ENCODE measurements at regions not wholly inside any gene's neighbourhood (a gene's known extent, or its start where the extent isn't known, plus 50 kb on each side); places are given as distances from the start of the nearest gene placed in this dataset.

DNA sequence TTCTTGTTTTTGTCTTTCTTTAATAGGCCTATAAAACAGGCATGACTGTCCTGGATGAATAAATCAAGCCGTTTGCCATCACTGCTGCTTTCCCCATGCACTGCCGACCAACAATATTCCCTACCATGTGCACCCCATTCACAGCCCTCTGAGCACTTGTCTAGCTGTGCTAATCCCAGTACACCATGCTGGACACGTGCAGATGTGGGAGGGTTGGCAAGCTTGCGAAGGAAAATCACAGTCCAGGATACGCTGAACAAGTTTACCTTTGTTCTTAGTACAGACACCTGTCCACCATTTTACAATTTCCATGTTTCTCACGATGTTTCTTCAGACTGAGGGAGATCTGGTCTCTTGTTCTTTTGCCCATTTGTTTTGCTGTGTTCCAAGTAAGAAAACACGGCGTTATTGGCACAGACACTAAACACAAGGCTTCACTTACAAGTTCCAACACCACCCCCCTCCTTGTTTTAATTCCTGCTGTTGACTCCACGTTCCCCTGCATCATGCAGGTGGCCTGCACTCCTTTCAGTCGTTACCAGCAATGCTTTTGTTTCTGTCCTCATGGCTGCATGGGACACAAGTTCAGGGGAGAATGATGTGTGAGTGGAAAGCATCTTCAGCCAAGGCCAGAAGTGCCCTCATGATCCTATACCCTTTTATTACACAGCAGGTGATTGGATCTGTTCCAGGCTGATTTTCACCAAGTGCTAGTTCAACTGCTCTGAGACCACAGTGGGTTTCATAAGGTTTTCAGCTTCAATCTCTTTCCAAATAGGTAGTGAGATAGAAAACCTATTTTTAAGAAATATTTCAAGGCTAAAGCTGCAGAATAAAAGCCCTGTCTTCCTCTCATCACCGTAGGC is 608.9 kb downstream of the IRX1 start:
- no peak for DNase-seq

DNA sequence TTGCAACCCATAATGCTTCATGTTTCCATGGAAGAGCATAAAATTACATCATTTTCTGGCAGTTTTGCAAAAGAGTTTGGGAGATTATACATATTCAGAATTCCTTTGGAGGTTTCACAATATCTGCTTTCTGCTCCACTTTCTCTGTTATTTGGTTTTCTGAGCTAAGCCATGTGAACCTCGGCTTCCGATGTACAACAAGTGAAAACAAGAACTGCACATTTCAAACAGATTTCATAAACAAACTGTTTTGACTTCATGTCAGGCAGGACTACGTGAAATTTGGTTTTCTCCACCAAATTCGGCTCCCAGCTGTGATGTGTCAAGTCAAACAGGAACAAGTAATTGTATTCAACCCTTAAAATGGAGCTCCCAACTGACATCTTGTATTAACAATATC is 609.8 kb downstream of the IRX1 start:
- DNase-seq: no peak

DNA sequence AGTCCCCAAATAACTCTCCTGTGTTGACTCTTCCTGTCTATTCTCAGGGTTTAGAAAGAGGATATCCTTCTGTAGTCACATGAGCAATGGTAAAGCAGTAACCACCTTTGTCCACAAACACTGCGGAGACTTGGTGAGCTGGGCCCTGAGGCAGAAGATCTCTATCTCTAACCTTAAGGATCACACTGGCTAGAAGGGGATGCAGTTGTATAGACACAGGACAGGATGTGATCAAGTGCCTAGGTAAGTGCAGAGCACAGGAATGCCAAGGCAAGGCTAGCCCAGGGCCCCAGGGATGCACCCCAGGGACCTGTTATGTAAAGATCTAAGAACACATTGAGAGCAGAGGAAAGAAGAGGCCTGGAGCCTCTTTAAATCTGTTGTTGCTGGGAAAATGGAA is 610.5 kb downstream of the IRX1 start:
- DNase-seq: no peak

DNA sequence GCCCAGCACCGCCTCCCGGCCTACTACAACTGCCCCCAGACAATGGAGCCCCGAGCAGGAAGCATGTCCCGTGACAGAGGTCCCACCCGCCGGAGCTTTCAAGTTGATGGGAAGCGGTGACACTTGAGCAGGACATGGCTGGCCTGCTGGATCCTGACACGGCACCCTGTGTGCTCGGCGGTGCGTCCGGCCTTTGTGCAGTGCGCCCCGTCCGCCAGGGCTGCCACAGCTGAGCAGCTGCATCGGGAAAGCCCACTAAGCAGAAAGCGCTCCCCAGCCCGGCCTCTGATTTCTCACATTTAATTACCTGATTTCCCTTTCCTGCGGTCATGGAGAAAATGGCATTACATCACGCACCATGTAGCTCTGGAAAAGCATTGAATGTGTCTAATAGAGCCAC is 611.9 kb downstream of the IRX1 start:
- no peak for DNase-seq

DNA sequence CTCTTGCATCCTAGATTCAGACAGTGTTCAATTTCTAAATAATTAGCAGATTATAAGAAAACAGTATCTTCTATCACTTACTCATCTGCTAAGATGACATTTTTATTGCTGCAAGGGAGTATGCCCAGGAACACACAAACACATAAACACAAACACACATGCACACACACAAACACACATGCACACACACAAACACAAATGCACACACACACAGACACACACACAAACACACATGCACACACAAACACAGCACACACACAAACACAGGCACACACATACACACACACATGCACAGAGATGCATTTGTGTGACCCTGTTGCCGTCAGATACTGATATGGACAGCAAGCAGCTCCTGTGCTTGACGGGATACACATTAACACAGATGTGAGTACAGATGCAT is 612.9 kb downstream of the IRX1 start:
- no peak for DNase-seq

DNA sequence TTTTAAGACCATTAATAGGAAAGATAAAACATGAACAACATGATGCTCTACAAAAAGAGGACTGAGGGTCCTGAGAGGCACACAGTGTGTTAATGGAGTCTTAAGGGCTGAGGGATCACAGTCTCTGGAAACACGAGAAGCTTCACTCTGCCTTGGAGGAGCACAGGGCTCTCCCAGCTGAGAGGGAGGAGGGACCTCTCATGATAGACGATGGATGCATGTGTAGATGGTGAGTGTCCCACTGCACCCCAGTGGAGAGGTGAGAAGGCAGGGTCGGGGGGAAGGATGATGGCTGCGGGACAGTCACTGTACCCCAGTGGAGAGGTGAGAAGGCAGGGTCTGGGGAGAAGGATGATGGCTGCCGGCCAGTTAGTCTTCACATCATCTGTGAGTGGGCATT is 613.4 kb downstream of the IRX1 start:
- no peak for DNase-seq

DNA sequence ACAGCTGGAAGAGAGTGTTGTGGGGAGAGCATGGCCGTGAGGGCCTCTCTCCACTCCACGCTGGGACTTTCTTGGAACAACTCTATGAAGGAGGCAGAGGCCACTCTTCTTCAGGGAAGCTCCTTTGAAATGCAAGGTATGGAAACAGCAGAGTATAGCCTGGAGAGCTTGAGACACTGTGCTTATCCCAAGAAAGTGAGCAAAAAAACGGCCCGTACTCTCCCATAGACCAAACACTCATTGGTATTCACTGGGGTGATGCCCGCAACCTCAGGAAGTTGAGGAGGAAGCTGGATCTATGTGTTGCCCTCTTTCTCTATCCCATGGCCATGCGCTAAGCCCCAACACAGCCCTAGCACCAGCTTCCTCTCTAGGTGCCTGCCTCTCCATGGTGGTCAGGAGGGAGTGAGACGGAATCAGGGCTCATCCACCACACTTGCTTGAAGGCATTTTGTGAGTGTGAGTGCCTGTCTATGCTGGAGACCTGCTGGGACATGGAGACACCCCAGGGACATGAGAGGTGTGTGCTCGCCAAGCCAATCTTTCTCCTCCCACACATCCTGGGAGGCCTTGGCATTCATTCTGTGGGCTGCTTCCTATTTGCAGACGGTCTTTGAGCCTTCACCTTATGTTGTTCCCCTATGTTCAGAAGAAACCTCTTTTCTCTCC is 616.6 kb downstream of the IRX1 start:
- DNase-seq: no peak

DNA sequence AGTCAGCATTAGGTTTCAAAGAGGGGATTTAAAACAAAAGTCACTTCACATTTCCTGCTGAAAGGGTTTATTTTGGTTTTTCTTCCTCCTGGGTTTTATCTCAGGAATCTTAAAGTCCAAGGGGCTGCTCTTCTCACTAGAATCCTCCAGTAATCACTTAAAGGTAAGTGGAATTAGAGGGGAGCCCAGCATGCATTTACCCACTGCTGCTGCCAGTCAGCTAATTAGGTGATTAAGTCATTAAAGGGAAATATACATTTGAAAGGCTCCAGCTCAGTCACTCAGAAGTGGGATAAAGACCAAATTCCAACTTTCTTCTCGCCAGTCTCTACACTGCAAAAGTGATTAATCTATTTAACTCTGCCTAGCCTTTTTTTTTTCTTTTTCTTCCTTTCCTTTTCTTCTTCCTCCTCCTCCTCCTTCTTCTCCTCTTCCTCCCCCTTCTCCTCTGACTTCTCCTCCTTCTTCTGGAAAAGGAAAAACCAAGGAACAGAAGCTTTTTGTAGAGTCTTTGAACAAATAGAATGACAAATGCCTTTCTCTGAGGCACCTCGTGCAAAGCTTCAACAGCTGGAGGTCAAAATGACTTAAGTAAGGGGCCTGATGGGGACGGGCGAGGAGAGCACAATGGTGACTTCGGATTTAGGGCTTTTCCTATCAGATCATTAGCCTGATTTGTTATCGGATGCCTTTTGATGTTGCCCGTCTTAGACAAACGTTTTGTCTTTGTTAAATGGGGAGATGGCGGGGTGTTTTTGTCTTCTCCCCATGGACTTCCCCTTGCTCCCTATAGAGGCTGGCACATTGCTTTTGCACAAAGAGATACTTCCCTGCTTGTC is 617.6 kb downstream of the IRX1 start:
- no peak for DNase-seq

DNA sequence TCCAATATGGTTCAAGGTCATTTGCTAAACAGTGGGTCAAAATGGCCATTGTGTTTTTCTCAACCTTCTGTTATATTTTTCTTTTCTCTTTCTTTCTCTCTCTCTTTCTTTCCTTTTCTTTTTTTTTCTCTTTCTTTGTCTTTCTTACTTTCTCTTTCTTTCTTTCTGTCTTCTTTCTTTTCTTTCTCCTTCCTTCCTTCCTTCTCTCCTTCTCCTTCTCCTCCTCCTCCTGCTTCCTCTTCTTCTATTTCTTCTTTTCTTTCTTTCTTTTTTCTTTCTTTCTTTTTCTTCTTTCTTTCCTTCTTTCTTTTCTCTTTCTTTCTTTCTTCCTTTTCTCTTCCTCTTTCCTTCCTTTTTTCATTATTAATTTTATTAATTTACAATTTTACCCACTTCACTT is 619.5 kb downstream of the IRX1 start:
- DNase-seq: no peak

DNA sequence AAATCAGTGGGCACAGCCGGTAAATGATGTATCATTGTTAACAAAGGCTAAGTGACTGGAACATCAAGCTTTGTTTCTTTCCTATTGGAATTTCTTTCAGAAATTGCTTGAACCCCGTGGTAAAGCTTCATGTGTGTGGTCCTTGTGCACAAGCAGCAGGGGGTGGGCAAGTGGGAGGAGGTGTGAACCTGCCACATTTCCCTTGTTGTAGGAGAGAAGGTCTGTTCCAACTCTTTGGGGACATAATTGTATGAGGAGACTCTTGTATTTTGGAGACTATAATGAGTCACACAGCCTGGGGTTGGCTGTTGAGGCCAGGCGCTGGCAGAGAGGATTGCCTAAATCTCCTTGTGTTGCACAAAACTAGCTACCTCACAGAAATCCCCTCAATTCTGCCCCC is 620.5 kb downstream of the IRX1 start:
- no peak for DNase-seq

DNA sequence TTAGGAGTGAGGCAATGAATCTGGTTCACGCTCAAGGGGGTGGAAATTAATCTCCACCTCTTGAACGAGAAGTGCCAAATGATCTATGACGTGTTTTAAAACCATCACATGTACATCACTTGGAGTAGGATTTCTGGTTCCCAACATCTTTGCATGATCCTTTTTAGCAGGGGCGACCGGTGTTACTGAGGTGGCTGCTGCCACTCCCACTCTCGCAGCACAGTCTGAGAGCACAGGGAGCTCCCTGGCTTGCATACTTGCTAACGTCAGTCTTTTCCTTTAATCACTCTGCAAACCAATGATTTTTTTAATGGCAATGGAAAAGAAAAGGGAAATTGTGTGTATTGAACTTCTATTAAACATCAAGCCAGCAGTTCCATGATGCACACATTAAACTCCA is 624.4 kb downstream of the IRX1 start:
- no peak for DNase-seq

DNA sequence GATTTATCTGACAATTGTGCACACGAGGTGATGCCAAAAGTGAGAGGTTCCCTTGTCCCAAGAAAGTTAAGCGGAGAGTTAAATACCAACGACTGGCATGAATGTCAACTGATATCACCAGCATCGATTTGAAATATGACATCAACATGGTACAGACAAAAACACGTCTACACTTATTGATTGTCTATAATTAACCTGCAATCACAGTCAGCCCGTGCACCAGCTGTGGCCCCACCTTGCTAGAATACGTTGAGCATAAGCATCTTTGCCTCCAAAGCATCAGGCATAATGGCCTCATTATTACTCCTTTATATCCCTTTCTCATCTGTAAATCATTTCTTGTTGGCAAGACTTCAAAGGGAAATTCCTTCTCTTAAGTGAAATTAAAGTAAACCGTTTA is 625.4 kb downstream of the IRX1 start:
- DNase-seq: no peak

DNA sequence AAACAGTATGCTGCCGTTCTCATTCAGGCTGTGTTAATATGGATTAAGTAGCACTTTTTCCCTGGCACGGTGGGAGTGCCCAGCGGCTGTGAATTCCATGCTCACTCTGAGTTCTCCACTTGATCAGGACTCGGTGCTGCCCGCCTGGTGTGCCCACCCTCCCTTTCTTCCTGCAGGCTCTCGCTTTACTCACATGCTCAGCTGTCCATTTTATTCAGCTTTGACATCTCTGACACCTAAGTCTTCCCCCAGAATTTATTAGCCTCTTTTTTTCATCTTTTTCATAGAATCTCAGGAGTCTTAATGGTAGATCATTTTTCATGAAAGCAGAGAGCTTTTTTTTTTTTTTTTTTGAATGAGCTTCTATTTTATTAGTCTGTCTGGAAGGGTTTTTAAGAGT is 626.5 kb downstream of the IRX1 start:
- DNase-seq: no peak

DNA sequence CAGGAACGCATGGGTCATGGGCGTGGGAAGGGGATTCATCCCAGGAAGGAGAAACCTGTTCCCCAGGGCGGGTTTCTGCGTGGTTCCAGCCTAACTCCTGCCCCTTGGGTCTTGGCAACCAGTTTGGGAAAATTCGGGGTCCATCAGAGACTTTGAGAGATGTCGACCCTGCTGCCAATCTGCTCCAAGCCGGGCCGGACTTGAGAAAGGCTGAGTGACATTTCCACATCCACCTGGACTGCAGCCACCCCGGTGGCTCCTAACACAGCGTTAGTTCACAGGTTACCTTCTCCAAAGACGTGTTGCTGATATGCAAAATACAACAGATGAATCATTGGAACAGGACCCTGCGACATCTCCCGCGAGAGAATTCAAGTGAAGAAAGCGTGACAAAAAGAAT is 627.2 kb downstream of the IRX1 start:
- DNase-seq: no peak

DNA sequence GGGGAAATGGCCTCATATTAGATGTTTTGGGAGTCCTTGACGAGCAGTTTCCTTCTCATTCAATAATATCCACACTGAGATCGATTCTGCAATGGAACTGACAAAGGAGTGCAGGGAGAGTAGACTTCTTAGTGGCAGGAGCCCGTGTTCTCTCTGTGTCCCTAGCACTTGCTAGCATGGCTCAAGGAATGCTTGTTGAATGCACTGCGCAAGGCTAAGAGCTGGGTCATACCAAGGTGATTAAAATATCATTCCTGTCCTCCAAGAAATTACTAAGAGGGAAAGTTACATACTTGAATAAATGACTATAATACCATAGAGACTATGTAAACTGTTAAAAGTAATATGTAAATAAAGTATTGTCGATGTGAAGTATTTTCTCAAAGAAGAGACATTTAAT is 630.1 kb downstream of the IRX1 start:
- DNase-seq: no peak

DNA sequence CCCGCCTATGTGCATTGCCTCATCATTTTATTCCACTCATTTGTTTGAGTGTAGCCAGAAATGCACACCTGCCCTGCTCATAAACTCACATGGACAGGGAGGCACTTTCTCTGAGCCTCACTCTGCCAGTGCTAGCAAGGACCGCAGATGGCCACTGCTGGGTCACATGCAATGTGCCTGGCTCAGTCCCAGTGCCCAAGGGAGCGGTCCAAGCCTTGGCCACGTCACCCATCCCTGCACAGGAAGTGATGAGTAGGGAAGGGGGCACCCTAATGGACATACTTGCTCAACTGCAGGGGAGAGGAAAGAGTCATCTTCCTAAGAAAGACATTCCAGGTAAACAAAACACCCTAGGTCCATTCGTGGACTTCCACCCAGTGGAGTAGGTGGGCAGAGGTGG is 630.9 kb downstream of the IRX1 start:
- DNase-seq: no peak

DNA sequence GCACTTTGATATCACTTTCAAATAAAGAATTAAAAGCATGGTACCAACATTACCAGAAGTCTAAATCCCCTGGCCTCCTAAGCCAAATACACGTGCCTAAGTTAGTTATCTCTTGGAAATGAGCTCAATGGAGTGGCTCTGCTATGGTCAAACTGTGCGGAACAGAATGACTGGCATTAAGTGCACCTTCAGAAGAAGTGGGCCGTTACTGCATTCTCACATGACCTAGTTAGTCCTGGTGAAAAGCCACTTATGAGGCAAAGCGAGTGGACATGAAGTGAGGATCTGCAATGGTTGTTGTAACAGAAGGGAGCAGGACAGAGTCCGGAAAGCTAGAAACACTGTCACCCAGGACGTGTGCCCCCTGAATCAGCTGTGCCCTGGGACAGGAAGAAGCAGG is 633.1 kb downstream of the IRX1 start:
- DNase-seq: no peak

DNA sequence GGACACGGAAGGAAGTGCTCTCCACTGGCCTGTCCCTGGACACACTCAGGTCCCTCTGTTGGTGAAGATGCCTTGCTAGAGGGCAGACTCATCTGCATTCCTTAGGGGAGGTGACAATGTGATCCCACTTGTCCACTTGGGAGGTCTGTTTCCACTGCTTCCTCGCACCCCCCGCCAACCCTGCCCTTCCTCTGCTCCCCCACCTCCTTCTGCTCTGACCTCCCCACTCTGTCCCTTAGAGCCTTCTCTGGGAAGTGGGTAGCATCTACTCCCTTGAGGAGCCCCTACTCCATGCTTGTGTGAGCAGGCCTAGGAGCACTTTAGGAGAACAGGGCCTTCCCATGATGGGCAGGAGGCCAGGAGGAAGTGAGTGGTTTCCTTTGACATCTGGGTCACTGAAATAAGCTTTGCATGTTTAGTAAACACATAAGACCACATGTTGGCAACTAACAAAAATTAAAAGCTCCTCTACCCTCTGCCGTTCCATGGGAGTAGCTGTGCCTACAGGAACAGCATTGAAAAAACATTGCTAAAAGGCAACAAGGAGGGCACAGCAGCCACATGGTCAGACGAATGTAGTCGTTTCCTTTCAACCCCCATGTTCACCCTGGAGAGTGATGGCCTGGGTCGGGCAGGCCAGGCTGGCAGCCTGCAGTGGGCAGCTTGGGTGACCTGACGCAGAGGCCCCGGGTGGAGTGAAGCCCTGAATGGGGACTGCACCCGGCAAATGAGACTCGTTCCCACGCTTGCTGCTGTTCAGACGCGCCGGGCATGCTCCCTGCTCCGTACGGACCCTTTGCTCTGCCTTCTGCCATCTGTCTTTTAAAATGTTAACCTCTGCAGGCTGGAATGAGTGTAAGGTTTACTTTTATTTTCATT is 634.0 kb downstream of the IRX1 start:
- DNase-seq: no peak

DNA sequence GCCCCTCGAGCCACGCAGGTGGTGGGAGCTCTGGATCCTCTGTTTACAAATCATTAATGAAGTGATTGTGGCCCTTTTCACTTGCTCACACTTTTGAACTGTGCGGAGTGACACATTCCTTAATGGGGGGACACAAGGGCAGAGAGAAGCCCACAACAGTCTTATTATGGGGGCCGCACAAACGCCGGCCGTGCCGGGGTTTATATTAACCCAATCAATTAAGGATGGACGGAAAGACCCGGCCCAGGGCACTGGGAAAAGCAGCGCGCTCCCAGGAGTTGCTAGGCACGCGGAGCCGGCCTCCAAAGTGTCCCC is 634.8 kb downstream of the IRX1 start:
- no peak for DNase-seq

DNA sequence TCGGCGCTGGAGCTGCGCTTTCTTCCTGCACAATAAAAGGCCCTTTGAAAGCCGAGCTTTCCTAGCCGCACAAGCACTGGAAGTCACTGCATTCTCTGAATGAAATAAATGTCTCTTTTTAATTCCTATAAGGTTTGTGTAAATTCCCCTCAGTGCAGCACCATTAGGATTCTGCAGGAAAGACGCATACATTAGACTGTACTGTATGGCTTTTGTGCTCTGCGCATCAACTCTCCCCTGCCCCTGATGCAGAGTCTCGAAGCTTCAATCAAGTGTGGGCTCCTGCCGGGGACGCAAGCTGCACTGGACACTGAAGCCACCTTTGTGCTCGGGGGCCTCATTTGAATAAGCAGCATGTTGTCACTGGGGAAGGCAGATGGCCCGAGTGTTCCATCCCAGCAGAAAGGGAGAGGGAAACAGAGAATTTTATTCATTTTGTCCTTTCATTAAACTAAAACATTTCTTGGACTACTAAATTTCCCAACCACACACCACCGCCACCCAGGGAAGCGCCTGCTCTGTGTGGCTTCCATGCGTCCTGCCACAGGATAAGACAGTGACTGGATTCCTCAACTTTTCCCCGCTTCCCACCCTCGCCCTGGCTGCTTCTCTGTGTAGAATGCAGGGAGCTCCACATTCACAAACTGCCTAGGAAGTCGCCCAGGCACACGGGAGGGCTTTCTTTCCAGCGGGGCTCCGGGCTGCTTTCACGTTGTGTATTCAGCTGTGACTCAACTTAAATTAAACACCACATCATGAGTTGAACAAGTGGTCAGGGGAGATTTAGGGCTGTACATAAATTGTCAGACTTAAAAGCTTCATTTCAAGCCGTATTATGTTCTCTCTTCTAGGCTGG is 635.4 kb downstream of the IRX1 start:
- DNase-seq: no peak

DNA sequence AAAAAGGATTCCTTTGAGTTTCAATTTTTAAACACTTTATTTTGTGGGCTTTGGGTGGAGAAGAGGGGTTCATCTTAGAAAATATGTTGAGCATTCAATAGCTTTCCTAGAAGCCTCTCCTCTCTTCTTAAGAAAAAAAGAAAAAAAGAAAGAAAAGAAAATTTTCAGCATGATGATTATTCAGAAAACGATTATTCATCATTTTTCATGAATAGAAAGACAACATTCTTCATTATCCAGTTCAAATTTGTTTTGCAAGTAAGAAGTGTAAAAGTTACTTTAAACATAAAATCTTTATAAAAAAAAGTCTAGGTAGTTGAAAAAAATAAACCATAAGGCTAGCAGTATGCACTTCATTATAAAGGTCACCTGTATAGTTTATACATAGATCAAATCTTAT is 636.5 kb downstream of the IRX1 start:
- no peak for DNase-seq

DNA sequence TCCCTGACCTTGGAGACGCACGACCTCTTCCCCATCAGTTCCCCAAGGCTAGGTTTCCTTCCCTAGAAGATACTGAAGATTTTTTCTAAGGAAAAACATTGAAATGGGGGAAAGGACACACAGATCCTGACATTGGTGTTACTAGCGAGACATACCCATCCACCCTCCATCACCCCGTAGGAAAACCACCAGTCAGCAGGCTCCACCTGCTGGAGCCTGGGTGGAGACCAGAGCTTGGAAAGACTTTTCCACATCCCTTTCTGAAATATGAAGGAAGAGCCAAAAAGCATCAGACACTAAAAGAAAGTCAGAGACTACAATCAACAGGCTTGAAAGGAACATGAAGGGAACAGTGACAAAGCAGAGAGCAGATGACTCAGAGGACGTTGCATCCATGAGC is 638.0 kb downstream of the IRX1 start:
- DNase-seq: no peak

Data from activated CD4-positive, alpha-beta T cell treated with anti-CD3 and anti-CD28 coated beads, Interleukin-2, amount 50 U/mL, for 48 hours (primary cell).